VCaP (cell line): ENCODE measurements at regions not wholly inside any gene's neighbourhood (a gene's known extent, or its start where the extent isn't known, plus 50 kb on each side); places are given as distances from the start of the nearest gene placed in this dataset.

Experiments
- H3K27ac ChIP-seq: fragments of 450-650 bp; 2 replicates; pipeline ENCODE4 v1.5.1; 2017
- TF ChIP-seq, protein P1 (sequence below): fragments of 450-650 bp; conservative IDR thresholded peaks from 2 replicates; pipeline ENCODE4 v1.5.1; 2017; ENCODE audit warnings: mild to moderate bottlenecking, moderate library complexity

DNA sequence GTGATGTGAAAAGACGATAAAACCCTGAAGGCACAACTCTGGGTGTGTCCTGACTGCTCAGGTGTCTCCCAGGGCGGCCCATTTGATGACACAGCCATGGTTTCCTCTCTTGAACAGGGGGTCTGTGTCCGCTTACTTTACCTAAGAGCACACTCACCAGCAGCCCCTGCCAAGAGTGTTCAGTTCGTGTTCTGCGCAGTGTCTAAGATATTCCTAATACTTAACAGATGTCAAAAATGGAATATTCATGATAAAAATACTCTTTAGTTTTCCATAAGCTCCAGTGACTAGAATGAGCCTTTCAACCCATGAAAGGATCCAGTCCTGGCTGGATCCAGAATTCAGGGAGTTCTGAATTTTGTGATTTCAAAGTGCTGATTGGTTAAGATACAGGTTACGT, 492.4 kb downstream of the TNS3 start:
- H3K27ac ChIP-seq: peak overlapping the region; percentile 51; the same call in 1 of the 2 replicates
- TF ChIP-seq, protein P1, sequence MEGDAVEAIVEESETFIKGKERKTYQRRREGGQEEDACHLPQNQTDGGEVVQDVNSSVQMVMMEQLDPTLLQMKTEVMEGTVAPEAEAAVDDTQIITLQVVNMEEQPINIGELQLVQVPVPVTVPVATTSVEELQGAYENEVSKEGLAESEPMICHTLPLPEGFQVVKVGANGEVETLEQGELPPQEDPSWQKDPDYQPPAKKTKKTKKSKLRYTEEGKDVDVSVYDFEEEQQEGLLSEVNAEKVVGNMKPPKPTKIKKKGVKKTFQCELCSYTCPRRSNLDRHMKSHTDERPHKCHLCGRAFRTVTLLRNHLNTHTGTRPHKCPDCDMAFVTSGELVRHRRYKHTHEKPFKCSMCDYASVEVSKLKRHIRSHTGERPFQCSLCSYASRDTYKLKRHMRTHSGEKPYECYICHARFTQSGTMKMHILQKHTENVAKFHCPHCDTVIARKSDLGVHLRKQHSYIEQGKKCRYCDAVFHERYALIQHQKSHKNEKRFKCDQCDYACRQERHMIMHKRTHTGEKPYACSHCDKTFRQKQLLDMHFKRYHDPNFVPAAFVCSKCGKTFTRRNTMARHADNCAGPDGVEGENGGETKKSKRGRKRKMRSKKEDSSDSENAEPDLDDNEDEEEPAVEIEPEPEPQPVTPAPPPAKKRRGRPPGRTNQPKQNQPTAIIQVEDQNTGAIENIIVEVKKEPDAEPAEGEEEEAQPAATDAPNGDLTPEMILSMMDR: no peak

DNA sequence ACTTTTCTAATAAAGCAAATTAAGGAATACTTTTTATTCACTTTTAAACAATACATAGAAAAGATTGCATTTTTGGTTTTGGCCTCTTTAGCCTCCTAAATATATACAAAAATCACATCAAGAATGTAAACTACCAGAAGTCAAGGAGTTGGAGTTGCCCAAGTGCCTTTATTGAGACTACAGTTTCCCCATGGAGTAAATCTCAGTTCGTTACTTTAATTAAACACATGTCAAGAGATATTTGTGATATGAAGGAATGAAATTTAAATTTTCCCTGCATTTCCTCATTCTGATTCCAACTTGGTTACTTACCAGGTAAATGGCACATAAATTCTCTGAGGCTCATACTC, 492.9 kb downstream of the TNS3 start:
- peak overlapping the region; percentile 51; the same call in 1 of the 2 replicates for H3K27ac ChIP-seq
- TF ChIP-seq, protein P1: peak; percentile 64

DNA sequence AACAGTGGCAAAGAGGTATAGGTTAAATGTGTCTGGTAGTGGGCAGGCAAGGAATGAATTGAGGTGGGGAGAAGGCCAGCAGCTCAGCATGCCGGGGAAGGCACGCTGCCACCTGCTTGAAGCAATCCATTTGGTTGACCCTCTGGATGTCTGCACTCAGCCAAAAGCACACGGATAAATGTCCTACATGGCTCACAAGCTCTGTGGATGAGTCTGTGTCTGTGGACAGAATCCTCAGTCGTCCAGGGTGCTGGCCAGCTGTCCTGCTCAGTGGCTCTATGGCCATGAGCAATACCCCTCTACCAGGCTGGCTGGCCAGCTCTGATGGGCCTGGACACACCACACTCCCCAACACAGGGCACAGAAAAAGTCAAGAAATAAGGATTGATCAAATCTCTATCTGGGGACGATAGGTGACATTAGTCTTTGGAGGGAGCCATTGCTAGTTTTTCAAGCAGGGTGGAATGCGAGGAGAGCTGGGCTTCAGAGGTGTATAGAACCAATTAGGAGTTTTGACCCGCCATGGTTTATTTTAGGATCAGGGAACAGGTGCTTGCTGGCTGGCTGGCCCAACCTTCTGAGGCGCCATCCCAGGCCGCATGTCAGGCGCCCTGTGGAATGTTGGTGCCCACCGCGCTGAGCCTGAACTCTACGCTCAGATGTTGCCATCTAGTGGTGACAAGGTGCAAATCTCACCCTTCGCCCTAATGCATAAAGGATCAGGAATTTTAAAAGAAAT, 493.4 kb downstream of the TNS3 start:
- H3K27ac ChIP-seq: peak overlapping the region; percentile 51; the same call in 1 of the 2 replicates
- TF ChIP-seq, protein P1: peak; percentile 96

DNA sequence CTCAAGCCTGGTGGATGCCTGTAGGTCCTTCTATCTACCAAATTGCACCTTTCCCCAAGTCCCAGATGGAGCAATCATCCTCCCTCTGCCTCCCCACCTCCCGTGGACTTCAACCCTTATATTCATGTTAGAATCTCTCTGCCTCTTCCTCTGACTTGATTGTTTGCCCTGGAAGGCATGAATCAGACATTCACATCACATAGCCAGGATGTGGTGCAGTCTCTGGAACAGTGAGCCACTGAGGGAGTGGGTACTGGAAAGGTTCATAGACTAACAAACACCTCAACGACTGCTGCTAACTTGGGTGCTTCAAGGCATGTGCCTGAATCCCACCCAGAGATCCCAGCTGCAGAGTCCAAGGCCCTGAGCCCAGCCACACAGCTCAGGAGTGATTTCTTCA, 494.0 kb downstream of the TNS3 start:
- H3K27ac ChIP-seq: peak overlapping the region; percentile 51; the same call in 1 of the 2 replicates
- TF ChIP-seq, protein P1: no peak

DNA sequence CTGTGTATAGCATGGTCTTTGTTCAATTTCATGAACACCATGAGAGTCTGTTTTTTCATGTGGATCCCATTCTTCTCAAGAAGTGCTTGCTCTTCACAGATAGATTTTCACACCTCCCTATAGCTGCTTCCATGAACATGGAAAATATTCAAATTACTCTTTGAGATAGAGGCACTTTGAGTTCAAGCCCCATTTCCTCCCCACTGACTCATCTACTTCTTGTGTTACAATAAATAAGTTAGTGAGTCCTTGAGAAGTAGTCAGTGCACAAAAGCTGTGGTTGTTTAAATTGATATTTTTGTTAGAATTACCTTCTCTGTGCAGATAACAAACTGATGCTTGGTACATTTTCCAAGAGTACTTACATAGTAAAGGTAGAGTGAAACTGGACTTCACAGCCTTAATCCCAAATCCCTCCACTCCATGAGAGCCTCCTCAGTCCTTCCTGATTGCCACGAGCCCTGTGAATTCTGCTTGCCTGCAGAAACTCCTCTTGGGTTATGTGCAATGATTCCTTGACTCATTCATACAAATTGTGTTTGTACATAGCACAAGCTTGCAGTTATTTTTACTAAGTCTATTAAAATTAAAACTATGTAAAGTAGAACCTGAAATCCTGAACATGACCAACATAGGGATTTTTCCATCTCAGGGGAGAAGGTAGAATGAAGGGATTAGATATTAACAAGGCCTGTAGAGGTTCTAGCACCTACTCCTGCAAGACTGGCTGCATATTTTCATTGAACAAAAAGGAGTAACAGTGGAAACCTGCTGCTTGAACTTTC, 496.2 kb downstream of the TNS3 start:
- H3K27ac ChIP-seq: no peak overlapping the region
- TF ChIP-seq, protein P1: no peak

DNA sequence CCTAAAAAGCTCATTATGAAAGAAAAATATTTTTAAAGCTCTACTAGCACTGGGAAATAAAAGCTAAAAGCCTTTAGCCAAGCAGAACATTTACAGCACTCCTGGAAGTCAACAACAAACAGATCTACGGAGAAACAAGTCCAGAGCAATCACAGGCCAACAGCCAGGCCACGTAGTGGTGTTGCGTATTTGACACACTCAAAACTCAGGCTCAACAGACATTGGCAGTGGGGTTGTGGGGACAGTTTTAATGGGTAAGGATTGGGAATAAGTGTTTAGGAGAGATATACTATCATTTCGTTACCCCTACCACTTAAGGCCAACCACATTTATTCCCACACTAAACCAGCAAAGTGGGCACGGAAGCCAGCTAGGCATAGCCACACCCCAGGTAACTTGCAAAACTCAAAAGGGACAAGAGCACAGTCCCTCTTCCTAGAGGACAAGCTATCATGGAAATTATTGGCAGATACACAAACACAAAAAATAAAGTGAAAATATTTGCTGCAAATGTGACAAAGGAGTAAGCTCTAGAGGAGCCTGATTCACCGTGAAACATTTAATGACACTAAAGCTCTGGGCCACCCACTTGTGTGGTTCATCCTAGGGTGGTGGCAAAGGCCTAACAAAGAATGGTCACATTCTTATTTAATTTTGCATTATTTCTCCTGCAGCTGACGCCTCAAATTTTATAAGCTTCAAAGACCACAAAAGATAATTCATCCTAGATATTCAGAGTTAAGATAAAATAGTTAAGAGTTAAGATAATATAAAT, 498.2 kb downstream of the TNS3 start:
- TF ChIP-seq, protein P1: no peak
- no peak overlapping the region for H3K27ac ChIP-seq

DNA sequence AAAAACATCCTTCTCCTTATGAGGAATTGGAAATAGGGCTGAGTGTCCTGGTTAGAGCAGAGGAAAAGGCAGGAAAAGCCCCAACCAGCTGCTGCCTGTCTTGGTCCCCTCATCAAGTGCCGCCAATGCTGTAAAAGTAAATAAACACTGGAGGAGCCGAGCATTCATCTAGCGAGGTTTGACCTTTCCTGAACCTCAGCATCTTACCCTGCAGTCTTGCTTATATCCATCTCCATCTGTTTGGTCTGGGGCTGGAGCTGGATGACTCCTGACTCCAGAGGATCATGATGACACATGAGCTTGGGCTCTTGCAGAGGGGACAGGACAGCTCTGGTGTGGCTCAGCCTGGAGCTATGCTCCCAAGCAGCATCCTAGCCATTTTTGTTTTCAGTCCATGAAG, 501.1 kb downstream of the TNS3 start:
- no peak overlapping the region for H3K27ac ChIP-seq
- TF ChIP-seq, protein P1: no peak
